Activated CD8-positive, alpha-beta memory T cell treated with anti-CD3 and anti-CD28 coated beads, Interleukin-2, amount 50 U/mL, for 48 hours (primary cell): ENCODE measurements at regions not wholly inside any gene's neighbourhood (a gene's known extent, or its start where the extent isn't known, plus 50 kb on each side); places are given as distances from the start of the nearest gene placed in this dataset.

Source experiments
- DNase-seq: peaks from one replicate; pipeline ENCODE4 v3.0.0-alpha.2; 2020

DNA sequence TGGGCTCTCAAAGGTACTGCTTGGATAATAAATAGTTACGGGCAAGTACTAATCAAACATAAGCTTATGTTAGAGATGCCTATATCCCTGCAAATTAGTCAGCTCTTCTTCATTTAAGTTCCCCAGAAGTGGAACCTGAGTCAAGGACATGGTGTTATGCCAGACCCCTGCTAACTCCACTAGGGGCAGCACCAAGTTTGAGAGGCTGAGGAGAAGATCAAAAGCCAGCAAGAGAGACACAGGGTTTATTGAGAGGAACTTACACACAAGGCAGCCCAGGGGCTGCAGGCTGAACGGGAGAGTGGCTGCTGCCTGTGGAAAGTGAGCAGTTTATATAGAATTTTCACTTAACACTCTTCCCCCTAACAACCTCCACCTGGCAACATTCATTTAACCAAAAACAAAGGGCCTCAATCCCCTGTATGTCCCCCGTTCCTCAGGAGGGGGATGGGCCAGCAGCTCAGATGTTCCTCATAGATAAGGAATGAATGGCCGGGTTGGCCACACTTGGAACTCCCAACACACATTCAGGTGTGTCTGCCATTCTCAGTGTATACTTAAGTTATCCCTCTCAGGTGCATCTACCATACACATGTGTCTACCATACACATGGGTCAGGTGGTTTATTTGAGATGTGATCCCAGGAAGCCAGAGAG, 62.6 kb upstream of the GHITM start:
- DNase-seq = no peak

DNA sequence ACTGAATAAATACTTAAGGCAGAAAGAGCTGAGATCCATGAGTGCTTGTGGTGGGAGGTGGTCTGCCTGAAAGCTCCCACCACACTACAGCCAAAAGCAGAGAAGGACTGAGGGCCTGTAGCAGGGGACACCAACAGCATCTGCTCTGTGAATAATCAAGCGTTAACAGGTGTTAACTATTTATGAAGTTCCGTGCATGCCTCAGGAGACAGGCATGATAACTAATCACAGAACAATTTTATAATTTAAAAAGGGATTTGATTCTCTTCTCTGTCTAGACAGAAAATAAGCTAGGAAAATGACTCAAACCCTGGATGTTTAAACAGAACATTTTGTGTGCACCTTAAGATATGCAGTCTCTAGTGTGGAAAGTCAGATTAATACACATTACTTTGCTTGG, 61.5 kb upstream of the GHITM start:
- no peak for DNase-seq

DNA sequence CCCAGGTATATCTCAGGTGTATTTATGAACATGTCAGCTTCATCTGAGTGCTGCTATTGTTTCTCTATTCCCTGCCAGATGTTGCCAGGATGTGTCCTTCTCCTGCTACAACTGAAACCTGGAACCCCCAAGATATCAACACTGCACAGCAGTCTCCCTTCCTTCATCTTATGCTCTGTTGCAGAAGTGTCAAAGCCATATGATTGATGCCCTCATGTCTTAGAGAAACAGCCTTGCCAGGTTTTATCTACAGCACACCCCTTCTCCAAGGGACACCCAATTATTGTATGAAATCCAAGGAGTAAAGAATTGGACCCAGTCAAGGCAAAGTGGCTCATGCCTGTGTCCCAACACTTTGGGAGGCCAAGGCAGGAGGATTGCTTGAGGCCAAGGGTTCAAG, 60.5 kb upstream of the GHITM start:
- DNase-seq = no peak

DNA sequence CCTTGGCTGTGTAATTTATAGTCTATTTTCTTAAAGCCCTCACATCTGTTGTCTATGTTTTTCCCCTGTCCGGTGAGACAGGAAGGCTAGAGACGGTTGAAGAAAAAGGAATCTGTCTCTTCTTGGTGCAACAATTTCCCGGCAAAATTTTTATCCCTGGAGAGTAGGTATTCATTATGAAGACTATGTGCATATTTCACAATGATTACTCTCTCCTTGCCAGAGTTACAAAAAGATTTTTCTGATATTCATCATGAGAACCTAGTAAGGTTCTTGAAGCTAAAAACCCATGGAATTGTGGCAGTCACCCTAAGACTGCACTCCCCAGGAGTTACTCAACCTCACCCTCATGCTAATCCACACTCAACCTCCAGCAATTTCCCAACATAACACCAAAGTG, 55.0 kb upstream of the GHITM start:
- DNase-seq = no peak

DNA sequence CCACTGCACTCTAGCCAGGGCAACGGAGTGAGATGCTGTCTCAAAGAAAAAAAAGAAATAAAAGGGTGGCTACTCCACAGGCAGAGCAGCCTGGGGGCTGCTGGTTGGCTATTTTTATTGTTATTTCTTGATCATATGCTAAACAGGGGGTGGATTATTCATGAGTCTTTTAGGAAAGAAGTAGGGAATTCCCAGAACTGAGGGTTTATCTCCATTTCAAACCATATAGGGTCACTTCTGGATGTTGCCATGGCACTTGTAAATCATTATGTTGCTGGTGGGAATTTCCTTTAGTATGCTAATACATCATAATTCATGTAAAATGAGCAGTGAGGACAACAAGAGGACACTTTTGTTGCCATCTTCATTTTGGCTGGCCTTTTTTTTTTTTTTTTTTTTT, 52.1 kb upstream of the GHITM start:
- DNase-seq = no peak

DNA sequence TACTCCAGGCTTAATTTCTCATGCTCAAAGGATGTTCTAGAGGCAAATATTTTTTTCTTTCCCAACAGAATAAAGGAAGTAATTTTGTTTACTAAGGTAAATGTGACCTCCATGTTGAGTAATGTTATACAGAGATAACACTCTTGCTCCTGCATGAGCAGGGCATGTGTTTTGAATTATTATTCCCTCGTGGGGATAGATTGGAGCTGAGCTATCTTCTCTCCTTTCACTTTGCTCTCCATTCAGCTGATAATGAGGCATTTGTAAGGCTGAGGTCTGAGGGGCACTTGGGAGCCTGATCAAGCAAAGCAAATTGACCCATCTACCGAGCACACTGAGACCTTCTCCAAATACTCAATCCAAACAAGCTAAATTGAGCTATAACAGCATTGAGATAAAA, 50.7 kb upstream of the GHITM start:
- no peak for DNase-seq

DNA sequence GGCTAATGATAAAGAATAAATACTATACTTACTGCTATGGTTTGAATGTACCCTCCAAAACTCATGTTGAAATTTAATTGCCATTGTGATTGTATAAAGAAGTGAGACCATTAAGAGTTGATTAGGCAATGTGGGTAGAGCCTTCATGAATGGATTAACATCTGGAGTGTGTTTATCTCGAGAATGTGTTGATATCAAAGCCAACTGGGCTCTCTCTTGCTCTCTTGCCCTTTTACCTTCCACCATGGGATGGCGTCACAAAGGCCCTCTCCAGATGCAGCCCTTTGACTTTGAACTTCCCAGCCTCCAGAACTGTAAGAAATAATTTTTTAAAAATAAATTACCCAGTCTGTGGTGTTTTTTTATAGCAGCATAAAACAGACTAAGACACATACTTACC, 50.1 kb upstream of the GHITM start:
- no peak for DNase-seq
